Suprapubic skin (tissue), 3 donors: ENCODE measurements at regions not wholly inside any gene's neighbourhood (a gene's known extent, or its start where the extent isn't known, plus 50 kb on each side); places are given as distances from the start of the nearest gene placed in this dataset.

ENCODE experiments used
- POLR2A ChIP-seq, 2 donors: fragments of 450-650 bp; IDR thresholded peaks; one replicate each; pipeline ENCODE4 v1.6.1; 2017; ENCODE audit warnings: antibody characterized with exemption in 2 of 2, mild to moderate bottlenecking in 2 of 2, moderate library complexity in 2 of 2
- TF ChIP-seq, protein P1 (sequence below), 2 donors: fragments of 200-600 bp in 1 of 2; fragments of 450-650 bp in 1 of 2; sonication (generic) in 1 of 2; IDR thresholded peaks; one replicate each; pipeline ENCODE4 v1.5.1; 2016 to 2019; ENCODE audit warnings: antibody characterized with exemption in 2 of 2, mild to moderate bottlenecking in 1 of 2, moderate library complexity in 1 of 2

DNA sequence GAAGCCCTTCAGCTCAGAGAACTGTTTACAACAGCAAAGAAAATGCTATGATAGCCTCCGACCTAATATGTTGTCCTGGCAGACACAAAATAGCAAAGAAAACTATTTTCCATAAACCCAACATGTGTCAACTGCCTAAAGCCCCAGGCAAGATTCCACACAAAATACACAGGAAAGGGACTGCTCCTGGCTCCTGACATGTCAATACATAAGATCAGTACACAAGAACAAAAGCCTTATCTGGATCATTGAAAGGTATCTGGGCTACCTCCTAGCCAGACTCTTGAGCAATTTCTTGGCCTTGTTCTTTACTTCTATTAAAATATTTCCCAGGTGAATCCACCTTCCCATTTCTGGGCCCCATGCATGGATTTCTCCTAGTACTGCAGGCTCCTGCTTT lies 242.3 kb upstream of the GRIP1 start:
- TF ChIP-seq, protein P1, sequence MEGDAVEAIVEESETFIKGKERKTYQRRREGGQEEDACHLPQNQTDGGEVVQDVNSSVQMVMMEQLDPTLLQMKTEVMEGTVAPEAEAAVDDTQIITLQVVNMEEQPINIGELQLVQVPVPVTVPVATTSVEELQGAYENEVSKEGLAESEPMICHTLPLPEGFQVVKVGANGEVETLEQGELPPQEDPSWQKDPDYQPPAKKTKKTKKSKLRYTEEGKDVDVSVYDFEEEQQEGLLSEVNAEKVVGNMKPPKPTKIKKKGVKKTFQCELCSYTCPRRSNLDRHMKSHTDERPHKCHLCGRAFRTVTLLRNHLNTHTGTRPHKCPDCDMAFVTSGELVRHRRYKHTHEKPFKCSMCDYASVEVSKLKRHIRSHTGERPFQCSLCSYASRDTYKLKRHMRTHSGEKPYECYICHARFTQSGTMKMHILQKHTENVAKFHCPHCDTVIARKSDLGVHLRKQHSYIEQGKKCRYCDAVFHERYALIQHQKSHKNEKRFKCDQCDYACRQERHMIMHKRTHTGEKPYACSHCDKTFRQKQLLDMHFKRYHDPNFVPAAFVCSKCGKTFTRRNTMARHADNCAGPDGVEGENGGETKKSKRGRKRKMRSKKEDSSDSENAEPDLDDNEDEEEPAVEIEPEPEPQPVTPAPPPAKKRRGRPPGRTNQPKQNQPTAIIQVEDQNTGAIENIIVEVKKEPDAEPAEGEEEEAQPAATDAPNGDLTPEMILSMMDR (IDR thresholded peaks at IDR 0.05): no peak
- no peak for TF ChIP-seq POLR2A (IDR thresholded peaks at IDR 0.05)
